IMR-90 (cell line): ENCODE measurements at regions not wholly inside any gene's neighbourhood (a gene's known extent, or its start where the extent isn't known, plus 50 kb on each side); places are given as distances from the start of the nearest gene placed in this dataset.

ENCODE experiments used
- BHLHE40 ChIP-seq: fragments of 150-350 bp; IDR thresholded peaks from 2 replicates; pipeline ENCODE4 v1.6.1; 2016; ENCODE audit warnings: mild to moderate bottlenecking, low read depth, low read length
- CEBPB ChIP-seq: IDR thresholded peaks from 2 replicates; pipeline ENCODE4 v1.6.1; 2012; ENCODE audit warnings: low read depth, low read length, improper control_type of control experiment
- CHD1 ChIP-seq: IDR thresholded peaks from 2 replicates; pipeline ENCODE4 v1.6.1; 2012; ENCODE audit warnings: low read depth, low read length, improper control_type of control experiment
- CTCF ChIP-seq: conservative IDR thresholded peaks from 2 replicates; pipeline ENCODE4 v1.5.1; 2012; ENCODE audit warnings: mild to moderate bottlenecking, low read depth, low read length, improper control_type of control experiment
- MAZ ChIP-seq: IDR thresholded peaks from 2 replicates; pipeline ENCODE4 v1.6.1; 2012; ENCODE audit warnings: low read depth, mild to moderate bottlenecking, low read length, improper control_type of control experiment, moderate library complexity, borderline replicate concordance
- MXI1 ChIP-seq: IDR thresholded peaks from 2 replicates; pipeline ENCODE4 v1.6.1; 2012; ENCODE audit warnings: low read depth, mild to moderate bottlenecking, low read length, moderate library complexity, borderline replicate concordance
- POLR2A ChIP-seq: IDR thresholded peaks from 2 replicates; pipeline ENCODE4 v1.6.1; 2012; ENCODE audit warnings: mild to moderate bottlenecking, low read depth, low read length
- RAD21 ChIP-seq: IDR thresholded peaks from 2 replicates; pipeline ENCODE4 v1.6.1; 2012; ENCODE audit warnings: low read length, improper control_type of control experiment
- RCOR1 ChIP-seq: IDR thresholded peaks from 2 replicates; pipeline ENCODE4 v1.6.1; 2012; ENCODE audit warnings: mild to moderate bottlenecking, low read length, improper control_type of control experiment; ENCODE audit not compliant: insufficient replicate concordance
- RFX5 ChIP-seq: IDR thresholded peaks from 2 replicates; pipeline ENCODE4 v1.8.0; 2012; ENCODE audit warnings: low read depth, mild to moderate bottlenecking, low read length, moderate library complexity
- USF2 ChIP-seq: fragments of 150-350 bp; IDR thresholded peaks from 2 replicates; pipeline ENCODE4 v1.6.1; 2017; ENCODE audit warnings: mild to moderate bottlenecking, antibody characterized with exemption, low read length, low read depth

GRCh38 chr18:41771973-41772372 lies 183.1 kb upstream of the PIK3C3 start:
- TF ChIP-seq USF2, result no peak
- TF ChIP-seq MAZ, result no peak
- no peak for TF ChIP-seq CTCF
- TF ChIP-seq RAD21, result no peak
- TF ChIP-seq RCOR1, result no peak
- no peak for TF ChIP-seq RFX5
- no peak for TF ChIP-seq POLR2A
- no peak for TF ChIP-seq CEBPB
- TF ChIP-seq MXI1, result no peak
- TF ChIP-seq BHLHE40, result no peak
- no peak for TF ChIP-seq CHD1
